T-helper 2 cell treated with Interferon-gamma antibody and Interleukin-4, amounts not matched to agents 5 μg/mL and 100 μg/mL, for 36 hours (primary cell): ENCODE measurements at regions not wholly inside any gene's neighbourhood (a gene's known extent, or its start where the extent isn't known, plus 50 kb on each side); places are given as distances from the start of the nearest gene placed in this dataset.

ENCODE experiments used
- DNase-seq: peaks from one replicate; pipeline ENCODE4 v3.0.0; 2021; ENCODE audit warnings: low spot score
- H3K27ac Mint-ChIP-seq: one replicate; pipeline ENCODE4 v1.8.0; 2021; ENCODE audit warnings: mild to moderate bottlenecking, mixed read lengths
- H3K27me3 Mint-ChIP-seq: one replicate; pipeline ENCODE4 v1.8.0; 2021; ENCODE audit warnings: low read depth, mixed read lengths
- H3K36me3 Mint-ChIP-seq: one replicate; pipeline ENCODE4 v1.8.0; 2021; ENCODE audit warnings: low read depth, mixed read lengths
- H3K4me1 Mint-ChIP-seq: one replicate; pipeline ENCODE4 v1.8.0; 2021; ENCODE audit warnings: low read depth, mixed read lengths
- H3K4me3 Mint-ChIP-seq: one replicate; pipeline ENCODE4 v1.8.0; 2022; ENCODE audit warnings: mild to moderate bottlenecking, moderate library complexity, mixed read lengths
- H3K9me3 Mint-ChIP-seq: one replicate; pipeline ENCODE4 v1.8.0; 2021; ENCODE audit warnings: mixed read lengths

GRCh38 chr1:234750922-234751627 is 141.1 kb upstream of the IRF2BP2 start:
- no peaks in the 10 kb centered on the region for H3K9me3 Mint-ChIP-seq
- no peak overlapping the region for H3K27ac Mint-ChIP-seq

DNA sequence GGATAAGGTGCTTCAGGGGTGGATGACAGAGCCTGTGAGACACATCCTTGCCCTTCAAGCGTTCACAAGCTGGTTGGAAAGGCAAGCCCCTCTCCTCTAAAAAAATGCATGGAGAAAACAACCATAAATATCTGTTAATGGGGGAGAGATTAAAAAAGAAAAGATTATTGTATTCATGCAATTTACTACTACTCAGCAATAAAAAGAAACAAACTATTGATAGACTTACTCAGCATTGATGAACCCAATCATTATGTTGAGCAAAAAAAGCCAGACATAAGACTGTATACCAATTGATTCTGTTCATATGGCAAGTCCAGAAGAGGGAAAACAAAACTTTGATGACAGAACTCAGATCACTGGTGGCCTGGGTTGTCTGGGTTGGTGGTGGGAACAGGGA is 138.7 kb upstream of the IRF2BP2 start:
- Mint-ChIP-seq H3K4me1 (no peaks in the 10 kb centered on the region), H3K4me3 (no peak overlapping the region), H3K9me3 (no peaks in the 10 kb centered on the region), H3K27ac (no peak overlapping the region), H3K36me3 (no peaks in the 10 kb centered on the region), H3K27me3 (no peaks in the 10 kb centered on the region)
- no peak for DNase-seq

More at GRCh38 chr1:234750922-234751627, 141.1 kb upstream of the IRF2BP2 start:
- peaks cover under 1% of the 10 kb centered on the region for H3K4me1 Mint-ChIP-seq
- H3K27me3 Mint-ChIP-seq = peaks cover 3% of the 10 kb centered on the region
- H3K36me3 Mint-ChIP-seq = no peaks in the 10 kb centered on the region
- H3K4me3 Mint-ChIP-seq = no peak overlapping the region
- no peak for DNase-seq

DNA sequence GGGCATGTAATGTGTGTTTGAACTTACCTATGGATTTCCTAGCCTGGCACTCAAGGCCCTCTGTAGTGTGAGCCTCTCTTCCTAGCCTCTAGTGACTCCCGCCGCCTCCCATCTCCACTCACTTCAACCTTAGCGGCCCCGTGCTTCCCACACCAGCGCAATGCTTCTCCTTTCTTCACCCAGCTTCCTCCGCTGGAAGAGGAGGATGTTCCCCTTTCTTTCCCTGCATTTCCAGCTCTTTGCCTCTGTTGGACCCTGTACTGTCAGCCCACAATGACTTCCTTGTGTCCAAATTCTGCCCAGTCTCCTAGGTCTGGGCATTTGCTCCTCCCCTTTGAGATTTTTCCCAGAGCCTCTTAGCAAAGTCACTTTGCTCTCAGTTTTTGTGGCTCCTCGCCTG is 138.1 kb upstream of the IRF2BP2 start:
- no peaks in the 10 kb centered on the region for H3K4me1 Mint-ChIP-seq
- peaks cover 2% of the 10 kb centered on the region for H3K27me3 Mint-ChIP-seq
- H3K9me3 Mint-ChIP-seq = no peaks in the 10 kb centered on the region
- H3K4me3 Mint-ChIP-seq = no peak overlapping the region
- no peak for DNase-seq
- H3K27ac Mint-ChIP-seq = no peak overlapping the region
- no peaks in the 10 kb centered on the region for H3K36me3 Mint-ChIP-seq

DNA sequence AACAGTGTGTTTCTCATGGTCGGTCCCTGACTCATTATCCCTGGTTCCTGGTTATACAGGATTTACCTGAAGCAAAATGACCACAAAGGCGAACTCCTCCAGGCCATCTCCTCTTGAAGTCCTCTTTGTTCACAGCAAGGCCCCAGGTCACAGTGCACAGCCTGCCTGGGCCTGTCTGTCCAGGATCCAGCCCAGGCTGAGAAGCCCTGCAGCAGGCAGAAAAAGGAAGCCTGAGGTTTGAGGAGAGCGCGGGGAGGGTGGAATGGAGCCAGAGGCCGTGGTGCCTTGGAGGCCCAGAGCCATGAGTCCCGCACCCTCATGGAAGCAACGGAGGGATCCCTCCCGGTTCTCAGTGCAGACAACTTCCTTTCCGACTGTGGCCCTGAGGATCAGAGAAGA is 136.8 kb upstream of the IRF2BP2 start:
- Mint-ChIP-seq H3K4me3 (no peak overlapping the region), H3K4me1 (no peaks in the 10 kb centered on the region), H3K27me3 (peaks cover 2% of the 10 kb centered on the region), H3K36me3 (no peaks in the 10 kb centered on the region), H3K27ac (no peak overlapping the region), H3K9me3 (no peaks in the 10 kb centered on the region)
- no peak for DNase-seq

DNA sequence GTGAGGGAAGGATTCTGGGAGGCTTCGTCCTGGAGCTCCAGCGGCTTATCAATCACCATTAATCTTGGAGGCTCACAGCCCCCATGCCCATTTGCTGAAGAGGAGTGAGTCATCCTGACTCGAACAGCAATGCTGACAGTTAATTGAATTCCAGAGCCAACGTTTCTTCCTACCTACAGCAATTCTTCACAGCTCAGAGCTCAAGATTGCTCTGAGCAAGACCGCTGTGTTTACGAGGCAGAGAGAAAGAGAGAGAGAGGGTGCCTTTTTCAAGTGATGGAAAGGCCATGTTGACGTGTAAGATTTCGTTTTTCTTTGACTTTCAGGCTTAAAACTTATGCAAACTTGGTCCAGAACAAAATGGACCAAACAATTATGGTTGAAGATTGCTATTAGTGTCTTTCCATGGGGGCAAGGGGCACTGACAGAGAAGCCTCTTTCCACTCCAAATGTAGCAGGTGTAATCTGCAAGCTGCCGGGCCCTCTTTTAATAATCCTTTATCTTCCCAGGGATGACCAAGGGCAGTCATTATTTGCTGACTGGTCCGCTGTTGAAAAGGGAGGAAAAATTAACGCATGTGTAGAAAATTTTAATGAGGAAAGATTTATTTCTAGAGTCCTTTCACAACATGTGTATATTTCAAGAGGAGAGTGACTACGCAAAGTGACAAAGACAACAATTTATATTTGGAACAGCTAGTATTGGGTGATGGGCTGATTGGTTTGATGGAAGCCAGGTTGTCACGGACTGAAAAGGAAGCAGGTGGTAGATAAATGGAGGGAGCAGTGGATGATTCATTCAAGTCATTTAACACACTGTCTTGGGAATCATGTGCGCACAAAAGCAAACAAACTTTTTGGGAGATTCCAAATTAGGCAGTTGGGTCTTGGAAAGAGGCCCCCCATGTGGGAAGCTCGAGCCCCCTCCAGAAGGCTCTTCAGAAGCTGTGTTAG is 136.1 kb upstream of the IRF2BP2 start:
- Mint-ChIP-seq H3K4me1 (no peaks in the 10 kb centered on the region), H3K27ac (no peak overlapping the region), H3K36me3 (no peaks in the 10 kb centered on the region), H3K9me3 (no peaks in the 10 kb centered on the region), H3K4me3 (no peak overlapping the region), H3K27me3 (peaks cover 2% of the 10 kb centered on the region)
- no peak for DNase-seq

- DNase-seq = no peak
- no peaks in the 10 kb centered on the region for H3K4me1 Mint-ChIP-seq
- no peaks in the 10 kb centered on the region for H3K36me3 Mint-ChIP-seq
- peaks cover 2% of the 10 kb centered on the region for H3K27me3 Mint-ChIP-seq
- no peak overlapping the region for H3K4me3 Mint-ChIP-seq
- H3K27ac Mint-ChIP-seq = no peak overlapping the region
- no peaks in the 10 kb centered on the region for H3K9me3 Mint-ChIP-seq
These were observed 135.3 kb upstream of the IRF2BP2 start for GRCh38 chr1:234745276-234745675.

DNA sequence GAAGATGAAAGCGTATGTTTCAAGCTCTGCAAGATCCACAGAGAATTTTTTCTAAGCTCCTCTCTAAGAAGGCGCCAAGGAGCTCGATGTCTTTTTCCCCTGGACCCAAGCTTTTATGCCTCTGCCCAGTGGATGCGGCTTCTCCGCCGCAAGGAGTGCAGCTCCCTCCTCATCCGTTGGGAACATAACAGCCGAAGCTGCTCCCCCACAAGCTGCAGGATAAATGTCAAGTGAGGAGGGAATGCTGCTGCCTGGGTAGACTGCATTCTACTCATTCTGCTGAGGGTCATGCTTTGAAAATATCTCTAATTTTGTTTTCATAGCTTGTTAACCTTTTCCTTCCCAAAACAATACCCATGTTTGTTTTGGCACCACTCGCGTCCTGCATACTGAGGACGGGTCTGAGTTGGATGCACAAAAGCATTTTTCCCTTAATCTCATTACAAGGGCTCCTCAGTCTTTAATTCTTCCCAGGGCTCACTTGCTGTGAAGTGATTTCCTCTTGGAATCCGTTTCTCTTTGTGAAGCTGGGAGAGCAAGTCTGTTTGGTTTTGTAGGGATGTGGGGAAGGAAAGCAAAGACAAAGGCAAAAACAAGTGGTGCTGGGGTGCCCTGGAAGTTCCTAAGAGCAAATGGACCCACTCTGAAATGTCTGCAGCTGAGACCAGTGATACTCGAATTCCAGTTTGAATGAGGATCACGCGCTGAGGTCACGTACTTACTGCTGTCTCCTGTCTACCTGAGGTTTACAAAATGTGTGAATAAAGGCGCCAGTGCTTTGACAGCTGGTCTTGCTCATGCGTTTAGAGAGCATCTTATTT is 134.0 kb upstream of the IRF2BP2 start:
- Mint-ChIP-seq H3K27ac (no peak overlapping the region), H3K36me3 (no peaks in the 10 kb centered on the region), H3K9me3 (no peaks in the 10 kb centered on the region), H3K27me3 (peaks cover 2% of the 10 kb centered on the region), H3K4me3 (no peak overlapping the region), H3K4me1 (no peaks in the 10 kb centered on the region)
- no peak for DNase-seq

DNA sequence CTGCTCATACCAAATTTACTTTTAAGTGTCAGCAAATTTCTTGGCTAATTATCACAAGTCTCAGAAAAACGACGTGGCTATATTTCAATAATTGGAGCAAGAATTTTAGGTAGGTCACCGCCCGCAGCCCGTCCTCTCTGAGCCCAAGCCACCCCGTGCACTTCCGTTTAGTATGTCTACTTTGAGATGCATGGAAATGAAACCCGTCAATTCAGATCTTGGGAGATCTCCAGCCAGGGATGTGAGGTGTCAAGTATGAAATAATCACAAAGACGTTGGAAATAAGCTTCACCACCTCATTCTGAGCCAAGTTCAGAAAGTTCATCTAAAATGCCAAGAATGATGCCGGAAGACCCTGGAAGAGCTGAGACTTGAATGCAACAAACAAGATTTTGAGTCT is 132.6 kb upstream of the IRF2BP2 start:
- Mint-ChIP-seq H3K27me3 (peaks cover 2% of the 10 kb centered on the region), H3K4me3 (no peak overlapping the region), H3K9me3 (no peaks in the 10 kb centered on the region), H3K36me3 (no peaks in the 10 kb centered on the region), H3K27ac (no peak overlapping the region), H3K4me1 (no peaks in the 10 kb centered on the region)
- DNase-seq = no peak

- H3K9me3 Mint-ChIP-seq = no peaks in the 10 kb centered on the region
- H3K4me1 Mint-ChIP-seq = no peaks in the 10 kb centered on the region
- H3K27ac Mint-ChIP-seq = no peak overlapping the region
- no peaks in the 10 kb centered on the region for H3K36me3 Mint-ChIP-seq
- no peak for DNase-seq
- no peak overlapping the region for H3K4me3 Mint-ChIP-seq
- H3K27me3 Mint-ChIP-seq = no peaks in the 10 kb centered on the region
These were observed 128.0 kb upstream of the IRF2BP2 start for GRCh38 chr1:234737967-234738314.

DNA sequence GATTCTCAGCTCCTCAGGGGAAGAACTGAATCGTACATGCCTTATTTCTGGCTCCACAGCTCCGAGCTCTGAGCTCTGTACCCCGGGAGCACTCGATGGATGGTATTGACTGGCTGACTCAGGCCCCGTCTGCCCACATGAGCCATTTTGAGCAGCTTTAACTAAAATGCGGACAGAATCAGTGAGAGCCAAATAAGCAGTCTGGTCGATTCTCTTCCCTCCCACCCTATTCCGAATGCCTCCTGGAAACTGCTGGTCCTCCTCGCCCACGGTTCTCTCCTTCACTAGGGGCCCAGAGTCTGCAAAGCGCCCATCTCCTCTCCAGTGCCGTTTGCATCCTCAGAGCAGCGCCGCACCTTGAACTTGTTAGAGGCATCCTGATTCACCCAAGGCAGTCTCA is 125.9 kb upstream of the IRF2BP2 start:
- Mint-ChIP-seq H3K4me1 (peaks cover 13% of the 10 kb centered on the region), H3K36me3 (peaks cover 1% of the 10 kb centered on the region), H3K4me3 (no peak overlapping the region), H3K9me3 (no peaks in the 10 kb centered on the region), H3K27ac (no peak overlapping the region), H3K27me3 (no peaks in the 10 kb centered on the region)
- DNase-seq = no peak

DNA sequence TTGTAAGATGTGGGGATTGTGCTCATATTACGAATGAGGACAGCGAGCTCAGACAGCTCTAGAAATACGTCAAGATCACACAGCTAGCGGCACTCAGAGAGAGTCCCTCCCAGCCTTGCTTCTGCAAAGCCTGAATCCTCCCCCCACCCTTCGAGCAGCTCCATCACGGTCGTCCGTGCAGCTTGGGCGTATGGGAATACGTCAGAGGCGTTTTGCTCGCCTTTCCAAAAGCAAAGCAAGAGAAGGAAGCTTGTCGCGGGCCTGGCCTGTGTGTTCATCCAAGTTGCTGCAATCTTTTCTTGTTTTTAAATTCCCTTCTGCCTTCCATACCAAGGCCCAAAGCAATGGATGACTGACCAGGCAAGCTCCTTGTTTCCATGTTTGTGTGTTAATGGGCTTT is 125.5 kb upstream of the IRF2BP2 start:
- Mint-ChIP-seq H3K9me3 (no peaks in the 10 kb centered on the region), H3K36me3 (peaks cover 1% of the 10 kb centered on the region), H3K4me3 (no peak overlapping the region), H3K4me1 (peaks cover 18% of the 10 kb centered on the region), H3K27ac (no peak overlapping the region), H3K27me3 (no peaks in the 10 kb centered on the region)
- no peak for DNase-seq

GRCh38 chr1:234734869-234735268 is 124.9 kb upstream of the IRF2BP2 start:
- Mint-ChIP-seq H3K36me3 (peaks cover 1% of the 10 kb centered on the region), H3K27ac (no peak overlapping the region), H3K27me3 (no peaks in the 10 kb centered on the region), H3K4me1 (peaks cover 24% of the 10 kb centered on the region), H3K9me3 (no peaks in the 10 kb centered on the region), H3K4me3 (no peak overlapping the region)
- no peak for DNase-seq

DNA sequence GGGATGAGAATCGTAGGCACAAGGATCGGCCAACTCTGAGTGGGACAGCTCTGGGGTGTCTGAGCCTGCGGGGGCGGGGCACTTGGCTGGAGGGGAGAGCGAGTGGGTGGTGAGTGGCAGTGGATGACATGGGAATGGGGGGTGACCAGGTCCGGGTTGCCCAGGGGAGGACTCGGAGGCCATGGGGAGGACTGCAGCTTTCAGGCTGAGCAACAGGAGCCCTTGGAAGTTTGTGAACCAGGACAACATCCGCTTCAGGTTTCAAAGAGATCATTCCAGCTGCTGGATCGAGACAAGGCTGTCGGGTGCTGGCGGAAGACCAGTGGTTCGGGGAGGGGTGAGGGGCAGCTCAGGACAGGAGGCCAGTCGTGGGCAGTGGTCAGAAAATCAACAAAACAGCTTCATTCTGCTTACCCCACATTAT is 124.4 kb upstream of the IRF2BP2 start:
- Mint-ChIP-seq H3K9me3 (no peaks in the 10 kb centered on the region), H3K4me1 (peaks cover 28% of the 10 kb centered on the region), H3K4me3 (no peak overlapping the region), H3K27me3 (no peaks in the 10 kb centered on the region), H3K27ac (peak overlapping the region; percentile 45), H3K36me3 (peaks cover 1% of the 10 kb centered on the region)
- DNase-seq = no peak

- H3K27ac Mint-ChIP-seq = no peak overlapping the region
- peaks cover 38% of the 10 kb centered on the region for H3K4me1 Mint-ChIP-seq
- no peak for DNase-seq
- no peaks in the 10 kb centered on the region for H3K27me3 Mint-ChIP-seq
- no peaks in the 10 kb centered on the region for H3K9me3 Mint-ChIP-seq
- H3K4me3 Mint-ChIP-seq = no peak overlapping the region
- peaks cover 4% of the 10 kb centered on the region for H3K36me3 Mint-ChIP-seq
These were observed 123.4 kb upstream of the IRF2BP2 start for GRCh38 chr1:234733427-234733826.
